A549 (cell line): ENCODE measurements at regions not wholly inside any gene's neighbourhood (a gene's known extent, or its start where the extent isn't known, plus 50 kb on each side); places are given as distances from the start of the nearest gene placed in this dataset.

Source experiments
- ATOH8 ChIP-seq: fragments of 250-450 bp; sonication (Bioruptor Pico); IDR thresholded peaks from 2 replicates; pipeline ENCODE4 v1.5.0; 2020; ENCODE audit warnings: low read depth, mild to moderate bottlenecking, moderate library complexity
- CBX8 ChIP-seq: fragments of 200-600 bp; sonication (generic); IDR thresholded peaks from 2 replicates; pipeline ENCODE4 v1.6.1; 2016
- CTCF ChIP-seq: fragments of >200 bp; sonication (Bioruptor Twin); formaldehyde crosslinking; IDR thresholded peaks from 3 replicates; pipeline ENCODE4 v1.5.1; 2016
- EHF ChIP-seq: fragments of 250-450 bp; sonication (Bioruptor Pico); IDR thresholded peaks from 2 replicates; pipeline ENCODE4 v1.5.0; 2020; ENCODE audit warnings: mild to moderate bottlenecking
- ESRRA ChIP-seq: fragments of 150-350 bp; IDR thresholded peaks from 2 replicates; pipeline ENCODE4 v1.6.1; 2014; ENCODE audit warnings: mild to moderate bottlenecking, low read length, borderline replicate concordance
- FOSL2 ChIP-seq, 2 experiments: fragments of 450-650 bp in 1 of 2; fragments of >200 bp in 1 of 2; sonication (Bioruptor Twin) in 1 of 2; formaldehyde crosslinking; IDR thresholded peaks; 2 replicates each; pipeline versions ENCODE4 v1.5.0 to v1.6.1; 2016 to 2020; ENCODE audit warnings: mild to moderate bottlenecking in 1 of 2, moderate library complexity in 1 of 2
- HDAC2 ChIP-seq: fragments of 200-600 bp; sonication (generic); IDR thresholded peaks from 2 replicates; pipeline ENCODE4 v1.6.1; 2016
- HOXA7 ChIP-seq: fragments of 250-450 bp; sonication (Bioruptor Pico); IDR thresholded peaks from 2 replicates; pipeline ENCODE4 v1.5.0; 2020; ENCODE audit warnings: mild to moderate bottlenecking, moderate library complexity
- JUN ChIP-seq, 2 experiments: fragments of >200 bp; sonication (Bioruptor Twin); formaldehyde crosslinking; IDR thresholded peaks; 2 replicates in 1 of 2; 3 replicates in 1 of 2; pipeline ENCODE4 v1.6.1; 2016 to 2017
- JUNB ChIP-seq: fragments of >200 bp; sonication (Bioruptor Twin); formaldehyde crosslinking; IDR thresholded peaks from 2 replicates; pipeline ENCODE4 v1.6.1; 2016
- MAX ChIP-seq: IDR thresholded peaks from 2 replicates; pipeline ENCODE4 v1.6.1; 2012
- MYC ChIP-seq: IDR thresholded peaks from 2 replicates; pipeline ENCODE4 v1.6.1; 2012; ENCODE audit warnings: mild to moderate bottlenecking, inconsistent platforms, low read length, improper control_type of control experiment, borderline replicate concordance
- RAD21 ChIP-seq, 2 experiments: fragments of >200 bp in 1 of 2; sonication (Bioruptor Twin) in 1 of 2; formaldehyde crosslinking in 1 of 2; IDR thresholded peaks in 1 of 2; conservative IDR thresholded peaks in 1 of 2; 2 replicates in 1 of 2; 3 replicates in 1 of 2; pipeline ENCODE4 v1.6.1; 2012 to 2018; ENCODE audit warnings: inconsistent platforms in 1 of 2
- REST ChIP-seq: fragments of 200-600 bp; sonication (generic); IDR thresholded peaks from 2 replicates; pipeline ENCODE4 v1.6.1; 2016; ENCODE audit warnings: antibody characterized with exemption, mild to moderate bottlenecking, moderate library complexity
- SREBF2 ChIP-seq: fragments of 450-650 bp; IDR thresholded peaks from 2 replicates; pipeline ENCODE4 v1.6.1; 2014; ENCODE audit warnings: mild to moderate bottlenecking, moderate library complexity
- TFCP2L1 ChIP-seq: fragments of 250-450 bp; sonication (Bioruptor Pico); IDR thresholded peaks from 2 replicates; pipeline ENCODE4 v1.5.0; 2021; ENCODE audit warnings: mild to moderate bottlenecking
- TP53 ChIP-seq: fragments of 250-450 bp; sonication (Bioruptor Pico); IDR thresholded peaks from 2 replicates; pipeline ENCODE4 v1.5.0; 2021; ENCODE audit warnings: mild to moderate bottlenecking, moderate library complexity
- USF2 ChIP-seq: fragments of 450-650 bp; IDR thresholded peaks from 2 replicates; pipeline ENCODE4 v1.6.1; 2014; ENCODE audit warnings: antibody characterized with exemption
- TF ChIP-seq, protein P1 (sequence below): fragments of >200 bp; sonication (Bioruptor Twin); formaldehyde crosslinking; IDR thresholded peaks from 3 replicates; pipeline ENCODE4 v1.6.1; 2016

- TF ChIP-seq RAD21 (conservative IDR thresholded peaks at IDR 0.05 in 1 of 2, IDR thresholded peaks at IDR 0.05 in 1 of 2) (peak in 1 of 2 experiments; percentile 63; a peak in 3 of 5 replicates), TFCP2L1 (CRISPR knock-in tag) (no peak), ATOH8 (CRISPR knock-in tag) (no peak), CBX8 (no peak), USF2 (no peak), ESRRA (no peak), HDAC2 (no peak), SREBF2 (no peak), JUNB (peak; percentile 86), FOSL2 (IDR thresholded peaks at IDR 0.05) (peak; percentile 50), FOSL2 (CRISPR knock-in tag; IDR thresholded peaks at IDR 0.05) (peak; percentile 57; the same call in 1 of the 2 replicates), REST (no peak), CTCF (no peak), TP53 (CRISPR knock-in tag) (no peak), HOXA7 (CRISPR knock-in tag) (no peak), EHF (CRISPR knock-in tag) (no peak), MAX (peak; percentile 18; the same call in 1 of the 2 replicates), MYC (no peak), JUN (IDR thresholded peaks at IDR 0.05) (peak; percentile 81 to 97; a peak in 3 of 5 replicates)
- TF ChIP-seq, protein P1, sequence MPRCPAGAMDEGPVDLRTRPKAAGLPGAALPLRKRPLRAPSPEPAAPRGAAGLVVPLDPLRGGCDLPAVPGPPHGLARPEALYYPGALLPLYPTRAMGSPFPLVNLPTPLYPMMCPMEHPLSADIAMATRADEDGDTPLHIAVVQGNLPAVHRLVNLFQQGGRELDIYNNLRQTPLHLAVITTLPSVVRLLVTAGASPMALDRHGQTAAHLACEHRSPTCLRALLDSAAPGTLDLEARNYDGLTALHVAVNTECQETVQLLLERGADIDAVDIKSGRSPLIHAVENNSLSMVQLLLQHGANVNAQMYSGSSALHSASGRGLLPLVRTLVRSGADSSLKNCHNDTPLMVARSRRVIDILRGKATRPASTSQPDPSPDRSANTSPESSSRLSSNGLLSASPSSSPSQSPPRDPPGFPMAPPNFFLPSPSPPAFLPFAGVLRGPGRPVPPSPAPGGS: peak; percentile 97; the same call in 2 of the 3 replicates
Measured at GRCh38 chr22:27218012-27218920, 560.9 kb downstream of the MIAT start (continued).
